HAP-1 (cell line): ENCODE measurements at regions not wholly inside any gene's neighbourhood (a gene's known extent, or its start where the extent isn't known, plus 50 kb on each side); places are given as distances from the start of the nearest gene placed in this dataset.

Source experiments
- DNase-seq, 2 experiments: peaks; one replicate each; pipeline ENCODE4 v3.0.0-alpha.2; 2016 to 2020; ENCODE audit warnings: low spot score in 2 of 2
- H3K27me3 ChIP-seq: fragments of 250-450 bp; sonication (Bioruptor Pico); 2 replicates; pipeline ENCODE4 v1.5.1; 2020; ENCODE audit warnings: low read depth, mild to moderate bottlenecking, moderate library complexity
- H3K36me3 ChIP-seq: fragments of 250-450 bp; sonication (Bioruptor Pico); replicated peaks from 2 replicates; pipeline ENCODE4 v1.5.1; 2020; ENCODE audit warnings: mild to moderate bottlenecking
- H3K4me1 ChIP-seq: fragments of 250-450 bp; sonication (Bioruptor Pico); 2 replicates; pipeline ENCODE4 v1.5.1; 2020; ENCODE audit warnings: mild to moderate bottlenecking
- H3K4me3 ChIP-seq: fragments of 250-450 bp; sonication (Bioruptor Pico); 2 replicates; pipeline ENCODE4 v1.5.1; 2020; ENCODE audit warnings: mild to moderate bottlenecking, moderate library complexity
- H3K9me3 ChIP-seq: fragments of 250-450 bp; sonication (Bioruptor Pico); 2 replicates; pipeline ENCODE4 v1.5.1; 2020; ENCODE audit warnings: mild to moderate bottlenecking, moderate library complexity
- in situ Hi-C: fragments of 300-500 bp; cut with MboI; formaldehyde crosslinking; loops from 3 replicates; pipeline ENCODE4 v1.14.3; 2020; ENCODE audit warnings: low sequenced_read_pairs, inconsistent platforms, mixed read lengths

DNA sequence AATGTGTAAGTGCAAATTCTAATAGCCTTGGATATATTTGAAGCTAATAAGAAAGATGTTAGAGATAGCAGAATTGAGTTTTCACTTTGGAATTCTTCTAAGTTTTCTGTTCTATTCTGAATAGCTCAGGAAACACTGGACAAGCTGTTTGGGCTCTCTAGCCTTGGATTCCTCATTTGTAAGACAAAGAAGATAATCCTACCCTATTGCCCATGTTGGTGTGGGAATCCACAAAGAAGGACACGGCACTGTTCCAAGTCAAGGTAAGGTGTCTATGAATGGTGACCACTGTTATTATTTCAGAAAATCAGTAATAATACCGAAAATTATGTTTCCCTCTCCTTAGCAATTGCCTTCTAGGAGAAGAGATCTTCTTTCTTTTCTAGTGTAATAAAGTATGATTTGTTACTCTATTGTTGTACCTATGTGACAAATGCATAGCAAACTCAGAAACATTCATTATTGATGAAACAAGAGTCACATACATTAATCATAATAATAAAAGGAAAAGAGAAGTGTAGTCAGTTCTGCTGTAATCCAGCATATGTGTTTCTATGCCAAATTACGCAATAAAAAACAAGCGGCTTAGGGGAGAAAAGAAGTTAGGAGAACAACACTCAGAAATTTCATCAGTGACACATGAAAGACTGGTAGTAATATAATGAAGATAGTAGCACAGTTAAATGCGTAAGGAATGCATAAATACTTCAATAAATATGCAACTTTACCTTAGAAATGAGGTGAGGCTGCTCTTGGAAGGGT, 1012.3 kb upstream of the PHF14 start:
- H3K4me3 ChIP-seq = no peak overlapping the region

DNA sequence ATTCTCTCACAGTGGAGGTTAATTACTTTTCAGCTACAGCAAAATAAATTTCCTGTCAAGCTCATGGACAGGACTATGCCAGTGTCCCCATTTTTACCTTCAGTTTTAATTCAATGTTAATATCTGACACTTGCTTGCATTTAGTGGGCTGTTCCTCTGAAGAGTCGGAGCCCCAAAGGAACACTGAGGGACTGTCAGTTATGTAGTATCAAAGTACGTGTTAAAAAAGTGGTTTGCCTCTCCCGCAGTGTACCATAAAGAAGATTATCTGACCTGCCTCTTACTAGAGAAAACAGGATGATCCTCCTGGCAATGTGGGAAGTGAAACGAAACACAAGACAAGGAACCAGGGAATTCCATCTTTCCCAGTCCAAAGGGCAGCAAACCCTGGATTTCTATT, 1010.9 kb upstream of the PHF14 start:
- Histone ChIP-seq H3K4me1 (peaks cover 19% of the 10 kb centered on the region), H3K36me3 (no peaks in the 10 kb centered on the region), H3K4me3 (no peak overlapping the region), H3K9me3 (no peaks in the 10 kb centered on the region), H3K27me3 (no peaks in the 10 kb centered on the region)
- no peak for DNase-seq
- in situ Hi-C loops = no loop called here

More for the DNA sequence above, 1012.3 kb upstream of the PHF14 start:
- Histone ChIP-seq H3K36me3 (no peaks in the 10 kb centered on the region), H3K27me3 (no peaks in the 10 kb centered on the region), H3K9me3 (no peaks in the 10 kb centered on the region), H3K4me1 (peaks cover 19% of the 10 kb centered on the region)
- in situ Hi-C loops = no loop called here
- peak; percentile 53 to 80 for DNase-seq

DNA sequence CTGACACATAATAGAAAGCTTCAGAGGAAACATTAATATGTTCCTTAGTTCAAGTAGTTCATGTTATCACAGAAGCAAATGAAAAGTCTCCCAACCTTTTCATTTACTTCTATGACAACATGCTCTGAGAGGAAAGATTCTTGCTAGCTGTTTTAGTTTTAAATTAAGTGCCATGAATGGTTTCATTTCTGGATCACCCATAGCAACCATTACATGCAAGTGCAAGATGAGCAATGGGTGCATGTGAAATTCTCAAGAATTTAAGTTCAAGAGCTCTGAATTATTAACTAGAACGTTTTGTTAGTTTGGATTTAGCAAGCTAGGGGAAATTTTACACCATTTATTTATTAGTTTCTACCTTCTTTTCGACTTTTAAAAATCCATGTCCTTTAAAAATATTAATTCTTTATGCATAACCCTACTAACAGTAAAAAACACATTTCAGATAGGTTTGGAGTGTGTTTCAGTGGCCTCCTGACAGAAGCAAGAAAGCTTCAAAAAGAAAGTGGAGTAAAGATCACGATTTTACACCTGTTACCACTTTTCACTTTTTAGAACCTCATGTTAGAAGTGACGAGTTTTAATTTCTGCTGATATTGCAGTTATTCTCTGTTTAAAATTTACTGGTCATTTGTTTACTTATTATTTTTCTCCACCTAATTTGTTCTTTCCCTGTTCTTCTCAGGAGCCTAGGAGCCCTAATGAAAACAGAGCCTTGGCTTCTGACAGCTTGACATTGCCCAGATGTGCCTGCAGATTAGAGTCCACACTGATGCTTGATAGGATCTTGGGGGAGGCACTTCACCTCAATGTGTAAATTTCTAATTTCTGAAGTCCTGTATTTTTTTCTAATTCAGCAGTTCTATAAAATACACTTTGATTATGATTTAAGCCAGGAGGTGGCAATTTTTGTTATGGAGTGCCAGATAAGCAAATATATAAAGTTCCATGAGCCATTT, 995.3 kb upstream of the PHF14 start:
- Histone ChIP-seq H3K4me1 (no peaks in the 10 kb centered on the region), H3K27me3 (no peaks in the 10 kb centered on the region), H3K4me3 (no peak overlapping the region), H3K36me3 (no peaks in the 10 kb centered on the region), H3K9me3 (no peaks in the 10 kb centered on the region)
- DNase-seq = no peak
- in situ Hi-C loops = no loop called here

DNA sequence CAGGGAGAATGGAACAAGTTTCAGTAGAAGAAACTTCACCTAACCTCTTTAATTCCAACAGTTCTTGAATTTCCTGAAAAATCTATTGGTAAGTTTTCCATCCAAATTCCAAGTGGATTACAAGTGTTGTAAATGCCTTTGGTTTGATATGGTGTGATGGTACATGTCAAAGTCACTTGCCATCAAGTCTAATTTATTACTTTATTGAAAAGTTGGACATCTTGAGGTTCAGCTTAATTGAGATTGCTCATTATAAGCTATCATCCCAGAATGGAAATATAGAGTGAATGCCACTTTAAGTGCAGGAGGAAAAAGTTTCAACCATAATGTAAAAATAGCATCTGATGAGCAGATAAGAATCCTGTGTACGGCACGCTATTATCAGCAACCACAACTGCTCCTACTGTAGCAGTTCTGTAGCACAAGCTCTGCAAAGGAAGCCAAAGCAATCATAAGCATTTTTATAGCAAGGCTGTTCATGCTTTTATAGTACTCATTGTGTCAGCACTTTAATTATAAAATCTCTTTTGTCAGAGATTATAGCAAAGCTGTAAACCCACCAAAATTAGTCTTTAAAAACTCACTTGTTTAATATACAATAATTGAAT, 991.8 kb upstream of the PHF14 start:
- H3K4me1 ChIP-seq = no peaks in the 10 kb centered on the region
- no peak for DNase-seq
- in situ Hi-C loops = no loop called here
- no peaks in the 10 kb centered on the region for H3K36me3 ChIP-seq
- no peaks in the 10 kb centered on the region for H3K27me3 ChIP-seq
- no peak overlapping the region for H3K4me3 ChIP-seq
- H3K9me3 ChIP-seq = no peaks in the 10 kb centered on the region

DNA sequence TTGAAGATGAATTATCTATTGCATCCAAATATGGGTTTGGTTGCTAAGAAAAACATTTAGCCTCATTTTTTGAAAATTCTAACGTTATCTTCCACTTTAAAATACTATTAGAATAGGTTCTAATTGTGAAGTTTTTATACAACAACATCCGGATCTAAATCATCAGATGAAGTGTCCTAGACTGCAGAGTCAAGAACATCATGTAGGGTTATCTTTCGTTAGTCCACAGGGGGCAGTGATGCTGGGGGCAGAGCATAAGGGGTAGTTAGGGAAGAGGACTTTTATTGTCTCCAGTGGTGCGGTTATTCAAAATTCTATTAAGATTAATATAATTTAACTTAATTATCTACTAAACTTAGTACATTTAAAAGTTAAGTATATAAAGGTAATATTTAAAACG, 990.6 kb upstream of the PHF14 start:
- Histone ChIP-seq H3K4me3 (no peak overlapping the region), H3K27me3 (no peaks in the 10 kb centered on the region), H3K4me1 (no peaks in the 10 kb centered on the region), H3K9me3 (no peaks in the 10 kb centered on the region), H3K36me3 (no peaks in the 10 kb centered on the region)
- no peak for DNase-seq
- in situ Hi-C loops = no loop called here

DNA sequence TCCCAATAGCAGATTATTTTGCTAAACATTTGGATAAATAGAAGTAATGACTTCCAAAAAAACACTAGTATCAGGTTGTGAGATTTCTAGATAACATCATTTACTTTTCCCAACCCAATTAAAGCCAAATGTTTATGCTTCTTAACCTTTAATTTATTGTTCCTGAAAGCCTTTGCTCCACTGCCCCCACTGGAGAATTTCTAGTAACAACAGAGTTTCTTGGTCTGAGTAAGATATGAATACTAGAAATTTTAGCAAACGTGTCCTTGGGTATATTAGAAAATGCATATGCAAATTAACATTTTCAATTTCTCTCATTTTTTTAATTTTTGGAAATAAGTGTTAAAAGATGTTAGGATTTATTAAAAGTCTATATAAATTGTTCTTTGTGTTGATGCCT, 958.0 kb upstream of the PHF14 start:
- Histone ChIP-seq H3K27me3 (no peaks in the 10 kb centered on the region), H3K36me3 (no peaks in the 10 kb centered on the region), H3K4me3 (no peak overlapping the region), H3K9me3 (peaks cover 3% of the 10 kb centered on the region; the same call in 1 of the 2 replicates), H3K4me1 (no peaks in the 10 kb centered on the region)
- DNase-seq = no peak
- in situ Hi-C loops = no loop called here

DNA sequence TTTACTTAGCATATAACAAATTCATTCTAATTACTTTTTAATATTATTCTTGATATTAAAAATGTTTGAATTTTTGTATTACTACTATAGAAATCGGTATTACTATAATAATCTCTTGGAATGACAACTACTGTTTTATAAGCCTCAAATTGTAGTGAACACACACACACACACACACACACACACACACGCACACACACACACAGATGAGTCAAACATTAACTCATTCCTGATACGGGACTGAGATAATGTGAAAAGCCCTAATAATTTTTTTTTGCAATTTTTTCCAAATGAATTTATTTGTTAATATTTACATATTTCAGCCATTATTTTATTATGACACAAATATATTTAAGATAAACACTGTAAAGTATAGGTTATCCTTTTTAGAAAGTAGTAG, 951.2 kb upstream of the PHF14 start:
- in situ Hi-C loops = no loop called here
- Histone ChIP-seq H3K4me1 (no peaks in the 10 kb centered on the region), H3K9me3 (no peaks in the 10 kb centered on the region), H3K27me3 (no peaks in the 10 kb centered on the region), H3K36me3 (no peaks in the 10 kb centered on the region), H3K4me3 (no peak overlapping the region)
- DNase-seq = no peak

DNA sequence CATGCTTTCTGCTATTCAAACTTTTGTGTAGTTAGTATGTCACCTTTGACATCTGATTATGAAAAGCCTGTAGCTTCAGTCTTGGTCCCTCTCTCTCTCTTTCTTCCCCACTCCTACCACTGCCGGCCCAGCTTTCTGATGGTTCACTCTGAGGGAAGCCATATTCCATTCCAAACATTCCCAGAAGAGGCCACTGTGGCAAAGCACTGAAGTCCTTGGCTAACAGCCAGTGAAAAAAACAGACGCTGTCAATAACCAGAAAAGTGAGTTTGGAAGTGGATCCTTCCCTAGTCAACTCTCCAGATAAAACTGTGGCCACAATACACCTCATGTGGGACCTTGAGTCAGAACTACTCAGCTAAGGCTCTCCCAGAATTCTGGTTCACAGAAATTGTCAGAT, 950.7 kb upstream of the PHF14 start:
- Histone ChIP-seq H3K4me1 (no peaks in the 10 kb centered on the region), H3K27me3 (no peaks in the 10 kb centered on the region), H3K36me3 (no peaks in the 10 kb centered on the region), H3K9me3 (no peaks in the 10 kb centered on the region), H3K4me3 (no peak overlapping the region)
- DNase-seq = peak; percentile 30 to 33
- in situ Hi-C loops = no loop called here

DNA sequence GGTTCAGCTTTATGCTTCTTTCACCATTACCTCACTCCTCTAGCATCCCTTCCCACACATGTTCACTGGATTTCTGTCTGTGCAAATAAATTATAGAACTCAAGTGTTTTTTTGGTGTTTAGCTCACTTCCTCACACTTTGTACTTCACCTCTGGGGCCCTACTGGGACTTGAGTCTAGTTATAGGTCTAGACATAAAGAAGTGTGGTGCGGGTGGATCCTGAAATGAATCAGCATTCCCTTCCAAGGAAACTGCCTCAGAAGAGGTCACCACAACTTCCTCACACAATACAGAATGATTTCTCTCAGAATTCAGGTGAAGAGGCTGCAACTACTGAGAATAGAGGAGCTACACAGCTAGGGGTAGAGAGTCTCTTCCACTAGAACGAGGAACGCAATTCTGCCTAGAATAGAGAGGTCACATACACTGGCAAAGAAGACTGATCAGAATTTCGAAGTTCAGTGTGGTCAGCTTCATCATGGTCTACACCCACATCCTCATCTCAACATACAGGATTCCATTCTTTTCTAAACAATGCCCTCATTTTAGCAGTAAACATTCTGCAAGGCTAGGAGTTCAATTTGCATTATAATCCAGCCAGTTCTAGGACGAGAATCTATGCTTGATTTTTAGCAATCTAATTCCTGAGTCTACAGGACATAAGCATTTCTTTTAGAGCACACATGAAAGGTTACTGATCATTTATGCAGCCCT, 938.7 kb upstream of the PHF14 start:
- Histone ChIP-seq H3K9me3 (no peaks in the 10 kb centered on the region), H3K4me1 (peaks cover 6% of the 10 kb centered on the region; the same call in 1 of the 2 replicates), H3K36me3 (no peaks in the 10 kb centered on the region), H3K27me3 (no peaks in the 10 kb centered on the region), H3K4me3 (no peak overlapping the region)
- no peak for DNase-seq
- in situ Hi-C loops = no loop called here

DNA sequence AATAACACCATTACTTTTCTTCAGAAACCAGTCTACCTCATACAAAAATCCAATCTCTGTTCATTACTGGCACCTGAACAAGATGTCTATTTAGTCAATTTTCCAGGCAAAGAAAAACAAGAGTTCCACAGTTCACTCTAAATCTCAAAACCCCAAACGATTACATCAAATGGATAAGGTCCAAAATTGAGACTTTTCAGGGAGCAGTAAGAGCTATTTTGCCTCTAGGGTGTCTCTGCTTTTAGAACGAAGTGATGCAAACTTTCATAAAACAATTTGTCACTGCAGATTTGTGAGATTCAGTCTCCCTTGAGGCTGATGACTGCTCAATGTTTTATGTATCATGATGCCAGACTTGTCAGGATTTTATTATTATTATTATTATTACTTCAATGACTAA, 937.0 kb upstream of the PHF14 start:
- DNase-seq = no peak
- in situ Hi-C loops = no loop called here
- no peaks in the 10 kb centered on the region for H3K27me3 ChIP-seq

DNA sequence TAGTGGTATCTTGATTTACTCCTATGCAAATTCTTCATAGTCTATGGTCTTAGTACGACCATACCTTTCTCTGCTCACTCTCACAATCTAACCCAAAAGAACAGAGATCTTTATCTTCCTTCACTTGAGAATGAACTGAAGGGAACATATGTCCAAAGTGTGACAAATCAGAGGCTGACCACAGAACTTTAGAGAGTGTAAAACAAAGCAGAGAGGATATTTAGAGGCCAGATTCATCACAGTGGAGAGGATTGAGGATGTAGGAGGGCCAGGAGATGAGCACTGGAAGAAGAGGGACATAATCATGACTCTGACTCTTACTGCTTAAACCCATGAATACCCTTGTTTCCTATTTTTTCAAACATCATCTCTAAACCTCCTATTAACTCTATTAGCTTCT, 935.3 kb upstream of the PHF14 start:
- in situ Hi-C loops = no loop called here
- Histone ChIP-seq H3K4me3 (no peak overlapping the region), H3K4me1 (peaks cover 16% of the 10 kb centered on the region), H3K27me3 (no peaks in the 10 kb centered on the region), H3K36me3 (no peaks in the 10 kb centered on the region), H3K9me3 (no peaks in the 10 kb centered on the region)
- DNase-seq = no peak

More for the DNA sequence above, 937.0 kb upstream of the PHF14 start:
- no peak overlapping the region for H3K4me3 ChIP-seq
- H3K4me1 ChIP-seq = peaks cover 11% of the 10 kb centered on the region
- H3K9me3 ChIP-seq = no peaks in the 10 kb centered on the region
- H3K36me3 ChIP-seq = no peaks in the 10 kb centered on the region

DNA sequence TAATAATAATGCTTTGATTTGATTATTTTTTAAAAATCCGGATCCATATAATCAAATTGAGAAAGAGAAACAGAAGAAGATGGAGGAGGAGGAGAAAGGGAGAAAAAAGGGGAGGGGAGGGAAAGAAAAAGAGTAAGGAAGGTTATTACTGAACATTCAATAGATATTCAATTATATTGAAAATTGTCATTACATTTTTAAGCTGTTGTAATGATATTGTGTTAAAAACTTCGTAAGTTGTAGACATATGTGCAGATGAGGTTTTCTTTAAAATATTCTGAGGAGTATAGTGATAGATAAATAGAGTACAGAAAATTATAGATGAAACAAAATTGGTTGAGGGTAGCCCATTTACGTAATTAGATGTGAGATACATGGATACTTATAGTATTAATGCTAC, 933.0 kb upstream of the PHF14 start:
- H3K36me3 ChIP-seq = no peaks in the 10 kb centered on the region
- no peaks in the 10 kb centered on the region for H3K9me3 ChIP-seq
- H3K4me1 ChIP-seq = peaks cover 13% of the 10 kb centered on the region
- H3K4me3 ChIP-seq = no peak overlapping the region
- in situ Hi-C loops = no loop called here
- no peaks in the 10 kb centered on the region for H3K27me3 ChIP-seq
- DNase-seq = no peak

DNA sequence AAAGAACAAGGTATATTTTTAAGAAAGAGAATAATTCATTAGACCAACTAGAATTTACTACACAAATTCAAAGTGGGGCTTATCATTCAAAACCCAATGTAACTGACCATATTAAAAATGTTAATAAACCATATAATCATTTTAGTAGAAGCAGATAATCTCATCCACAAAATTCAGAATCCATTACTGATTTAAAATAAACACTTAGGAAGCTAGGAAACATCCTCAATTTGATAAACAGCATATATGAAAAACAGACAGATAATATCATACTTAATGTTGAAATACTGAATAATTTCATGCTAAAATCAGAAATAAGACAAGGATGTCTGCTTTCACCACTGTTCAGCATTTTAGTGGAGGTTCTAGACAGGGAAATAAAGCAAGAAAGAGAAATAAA, 902.8 kb upstream of the PHF14 start:
- Histone ChIP-seq H3K36me3 (no peaks in the 10 kb centered on the region), H3K4me3 (no peak overlapping the region), H3K9me3 (no peaks in the 10 kb centered on the region), H3K4me1 (no peaks in the 10 kb centered on the region), H3K27me3 (no peaks in the 10 kb centered on the region)
- in situ Hi-C loops = no loop called here
- no peak for DNase-seq
